Superior temporal gyrus (tissue), 1 donor: ENCODE measurements at regions not wholly inside any gene's neighbourhood (a gene's known extent, or its start where the extent isn't known, plus 50 kb on each side); places are given as distances from the start of the nearest gene placed in this dataset.
"Not testable (repeated sequence)": the region's sequence is repeated elsewhere in the genome, so short reads cannot be mapped to it uniquely, and the experiment has no call there.

Experiments used
- DNase-seq: peaks from one replicate; pipeline ENCODE4 v3.0.0-alpha.2; 2016; ENCODE audit errors: extremely low spot score

GRCh38 chr12:131229426-131230339, 276.0 kb downstream of the ADGRD1 start:
- no peak for DNase-seq

GRCh38 chr12:131230340-131231031, 276.8 kb downstream of the ADGRD1 start:
- DNase-seq: no peak

GRCh38 chr12:131231032-131231980, 277.6 kb downstream of the ADGRD1 start:
- no peak for DNase-seq

GRCh38 chr12:131232036-131232435, 278.3 kb downstream of the ADGRD1 start:
- no peak for DNase-seq

GRCh38 chr12:131232872-131233271, 279.2 kb downstream of the ADGRD1 start:
- DNase-seq: not testable (repeated sequence)

- DNase-seq: not testable (repeated sequence)
These were observed 280.4 kb downstream of the ADGRD1 start for GRCh38 chr12:131233850-131234789.

GRCh38 chr12:131234841-131235271, 281.1 kb downstream of the ADGRD1 start:
- DNase-seq: not testable (repeated sequence)

- no peak for DNase-seq
These were observed 282.2 kb downstream of the ADGRD1 start for GRCh38 chr12:131235871-131236271.

- no peak for DNase-seq
These were observed 285.8 kb downstream of the ADGRD1 start for GRCh38 chr12:131239384-131240094.

- DNase-seq: no peak
These were observed 287.8 kb downstream of the ADGRD1 start for GRCh38 chr12:131241517-131241916.

GRCh38 chr12:131242741-131243496, 289.2 kb downstream of the ADGRD1 start:
- DNase-seq: no peak

- DNase-seq: not testable (repeated sequence)
These were observed 290.5 kb downstream of the ADGRD1 start for GRCh38 chr12:131244157-131244688.

GRCh38 chr12:131245161-131245560, 291.5 kb downstream of the ADGRD1 start:
- DNase-seq: not testable (repeated sequence)

GRCh38 chr12:131245564-131246355, 292.1 kb downstream of the ADGRD1 start:
- no peak for DNase-seq

- not testable (repeated sequence) for DNase-seq
These were observed 293.5 kb downstream of the ADGRD1 start for GRCh38 chr12:131247026-131247725.

- DNase-seq: not testable (repeated sequence)
These were observed 294.2 kb downstream of the ADGRD1 start for GRCh38 chr12:131247875-131248274.
